MCF 10A (cell line): ENCODE measurements at regions not wholly inside any gene's neighbourhood (a gene's known extent, or its start where the extent isn't known, plus 50 kb on each side); places are given as distances from the start of the nearest gene placed in this dataset.

Experiments used
- BruUV-seq: library from RNA; stranded (reverse); fragments of 400-500 nt; replicated peaks from 2 replicates; lab custom pipeline; 2021; lab: Mats Ljungman, UMichigan
- CTCF ChIA-PET: fragments of 300-600 bp; sonication (Branson Sonifier 250); formaldehyde crosslinking; extraction: SDS; loops from one replicate; lab custom pipeline; 2021; ENCODE audit warnings: antibody characterized with exemption, inconsistent platforms; lab: Yijun Ruan, JAX
- POLR2A ChIA-PET: fragments of 300-600, 350-650 bp; sonication (Branson Sonifier 250); formaldehyde crosslinking; extraction: SDS; loops from one replicate; lab custom pipeline; 2020; ENCODE audit warnings: antibody characterized with exemption, inconsistent platforms; lab: Yijun Ruan, JAX
- DNase-seq: peaks from one replicate; pipeline ENCODE4 v3.0.0-alpha.2; 2018; ENCODE audit not compliant: unreplicated experiment
- H3K27ac Mint-ChIP-seq: one replicate; pipeline ENCODE4 v1.8.0; 2022; ENCODE audit warnings: mild to moderate bottlenecking, low read depth, mixed read lengths; ENCODE audit not compliant: unreplicated experiment
- H3K27me3 Mint-ChIP-seq: one replicate; pipeline ENCODE4 v1.8.0; 2022; ENCODE audit warnings: mixed read lengths; ENCODE audit not compliant: insufficient read depth, unreplicated experiment
- H3K36me3 Mint-ChIP-seq: one replicate; pipeline ENCODE4 v1.8.0; 2022; ENCODE audit warnings: mild to moderate bottlenecking, moderate library complexity, mixed read lengths; ENCODE audit not compliant: insufficient read depth, unreplicated experiment
- H3K4me1 Mint-ChIP-seq: one replicate; pipeline ENCODE4 v1.8.0; 2022; ENCODE audit warnings: mixed read lengths; ENCODE audit not compliant: insufficient read depth, unreplicated experiment
- H3K4me3 Mint-ChIP-seq: one replicate; pipeline ENCODE4 v1.8.0; 2022; ENCODE audit warnings: mild to moderate bottlenecking, moderate library complexity, mixed read lengths; ENCODE audit not compliant: unreplicated experiment
- H3K9me3 Mint-ChIP-seq: one replicate; pipeline ENCODE4 v1.8.0; 2022; ENCODE audit warnings: mixed read lengths; ENCODE audit not compliant: unreplicated experiment
- intact Hi-C: fragments of 100-400 bp; cut with micrococcal nuclease; formaldehyde crosslinking; loops from 2 replicates; pipeline ENCODE4 v1.14.1; 2022
- TF ChIP-seq, protein P1 (sequence below): fragments of 200-600 bp; IDR thresholded peaks from one replicate; pipeline ENCODE4 v1.8.0; 2022; ENCODE audit warnings: antibody characterized with exemption, mild to moderate bottlenecking; ENCODE audit not compliant: unreplicated experiment

GRCh38 chr4:136962868-136963267 is 569.4 kb downstream of the PCDH18 start:
- ChIA-PET POLR2A (no interaction called here), CTCF (no interaction called here)
- H3K4me3 Mint-ChIP-seq: no peak overlapping the region

DNA sequence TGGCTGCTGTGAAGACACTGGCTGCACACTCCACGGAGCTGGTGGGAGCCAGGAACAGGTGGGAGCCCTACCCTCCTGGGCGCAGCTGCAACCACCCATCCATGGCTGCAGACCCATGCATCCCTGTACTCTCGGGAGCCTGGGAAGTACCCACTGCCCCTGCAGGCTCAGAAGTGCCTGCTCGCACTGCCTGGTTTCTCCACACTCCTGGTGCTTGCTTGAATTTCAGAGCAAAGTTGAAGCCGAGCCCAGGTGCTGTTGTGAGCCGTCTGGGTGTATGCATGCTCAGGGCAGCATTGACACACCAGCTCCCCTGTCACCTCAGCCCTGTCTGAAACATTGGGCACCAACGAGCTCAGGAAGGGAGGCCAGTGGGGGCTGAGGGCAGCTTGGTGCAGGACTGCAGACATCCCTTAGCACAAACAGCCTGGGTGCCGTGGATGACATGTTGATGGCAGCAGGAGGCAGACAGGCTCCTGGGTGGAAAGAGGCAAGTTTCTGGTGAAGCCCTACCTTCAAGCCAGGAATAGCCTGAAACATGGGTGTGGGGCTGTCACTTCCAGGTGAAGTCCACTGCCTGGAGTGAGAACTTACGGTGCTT is 585.9 kb downstream of the PCDH18 start:
- intact Hi-C loops: no loop called here
- no TSS peak for BruUV-seq
- POLR2A ChIA-PET: interaction anchor here (1.4 kb wide), 1 partner anchor 9 kb away, joined by 3 read pairs; no protein-coding TSS in a partner anchor
- Mint-ChIP-seq H3K36me3 (no peaks in the 10 kb centered on the region), H3K4me3 (no peak overlapping the region), H3K4me1 (peaks cover 6% of the 10 kb centered on the region), H3K27me3 (no peaks in the 10 kb centered on the region), H3K27ac (no peak overlapping the region), H3K9me3 (no peaks in the 10 kb centered on the region)
- CTCF ChIA-PET: no interaction called here
- TF ChIP-seq, protein P1, sequence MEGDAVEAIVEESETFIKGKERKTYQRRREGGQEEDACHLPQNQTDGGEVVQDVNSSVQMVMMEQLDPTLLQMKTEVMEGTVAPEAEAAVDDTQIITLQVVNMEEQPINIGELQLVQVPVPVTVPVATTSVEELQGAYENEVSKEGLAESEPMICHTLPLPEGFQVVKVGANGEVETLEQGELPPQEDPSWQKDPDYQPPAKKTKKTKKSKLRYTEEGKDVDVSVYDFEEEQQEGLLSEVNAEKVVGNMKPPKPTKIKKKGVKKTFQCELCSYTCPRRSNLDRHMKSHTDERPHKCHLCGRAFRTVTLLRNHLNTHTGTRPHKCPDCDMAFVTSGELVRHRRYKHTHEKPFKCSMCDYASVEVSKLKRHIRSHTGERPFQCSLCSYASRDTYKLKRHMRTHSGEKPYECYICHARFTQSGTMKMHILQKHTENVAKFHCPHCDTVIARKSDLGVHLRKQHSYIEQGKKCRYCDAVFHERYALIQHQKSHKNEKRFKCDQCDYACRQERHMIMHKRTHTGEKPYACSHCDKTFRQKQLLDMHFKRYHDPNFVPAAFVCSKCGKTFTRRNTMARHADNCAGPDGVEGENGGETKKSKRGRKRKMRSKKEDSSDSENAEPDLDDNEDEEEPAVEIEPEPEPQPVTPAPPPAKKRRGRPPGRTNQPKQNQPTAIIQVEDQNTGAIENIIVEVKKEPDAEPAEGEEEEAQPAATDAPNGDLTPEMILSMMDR: no peak
- no peak for DNase-seq

More at GRCh38 chr4:136962868-136963267, 569.4 kb downstream of the PCDH18 start:
- BruUV-seq: no TSS peak
- Mint-ChIP-seq H3K27me3 (no peaks in the 10 kb centered on the region), H3K4me1 (peaks cover 5% of the 10 kb centered on the region), H3K36me3 (no peaks in the 10 kb centered on the region), H3K27ac (no peak overlapping the region), H3K9me3 (no peaks in the 10 kb centered on the region)
- intact Hi-C loops: no loop called here
- DNase-seq: no peak
- TF ChIP-seq, protein P1: no peak

DNA sequence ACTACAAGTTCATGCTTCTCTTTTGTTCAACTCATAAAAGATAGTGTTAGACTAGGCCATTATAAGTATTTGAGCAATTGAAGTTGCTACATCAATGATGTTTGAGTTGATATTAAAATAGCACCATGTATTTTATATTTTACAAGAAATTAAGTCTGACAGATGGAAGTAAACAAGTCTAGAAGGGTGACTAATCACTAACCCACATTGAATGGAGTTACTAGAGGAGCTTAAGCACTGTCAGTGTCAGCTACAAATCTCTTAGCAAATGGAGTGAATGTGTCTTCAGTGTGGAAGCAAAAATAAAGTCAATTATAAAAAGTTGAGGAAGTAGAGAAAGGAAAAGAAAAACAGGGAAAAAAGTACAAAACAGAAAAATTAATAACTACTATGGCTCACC is 592.5 kb downstream of the PCDH18 start:
- Mint-ChIP-seq H3K4me1 (peaks cover 8% of the 10 kb centered on the region), H3K36me3 (no peaks in the 10 kb centered on the region), H3K9me3 (no peaks in the 10 kb centered on the region), H3K27me3 (no peaks in the 10 kb centered on the region), H3K27ac (peak overlapping the region; percentile 81), H3K4me3 (no peak overlapping the region)
- POLR2A ChIA-PET: interaction anchor here (0.6 to 0.9 kb wide), 2 partner anchors 110 to 1882 kb away, joined by 3 read pairs; no protein-coding TSS in a partner anchor
- no TSS peak for BruUV-seq
- intact Hi-C loops: no loop called here
- TF ChIP-seq, protein P1: no peak
- DNase-seq: no peak
- CTCF ChIA-PET: no interaction called here

GRCh38 chr4:136935871-136936270 is 596.4 kb downstream of the PCDH18 start:
- ChIA-PET CTCF (no interaction called here), POLR2A (no interaction called here)
- Mint-ChIP-seq H3K4me3 (no peak overlapping the region), H3K27me3 (no peaks in the 10 kb centered on the region), H3K4me1 (no peaks in the 10 kb centered on the region), H3K27ac (no peak overlapping the region), H3K36me3 (no peaks in the 10 kb centered on the region), H3K9me3 (no peaks in the 10 kb centered on the region)
- DNase-seq: no peak
- BruUV-seq: no TSS peak
- TF ChIP-seq, protein P1: no peak
- intact Hi-C loops: no loop called here
